Activated CD4-positive, alpha-beta T cell treated with anti-CD3 and anti-CD28 coated beads, Interleukin-2, Interleukin-4, amounts not matched to agents 100 ng/mL and 50 ng/mL, durations not matched to agents 16 hours and 8 hours (primary cell): ENCODE measurements at regions not wholly inside any gene's neighbourhood (a gene's known extent, or its start where the extent isn't known, plus 50 kb on each side); places are given as distances from the start of the nearest gene placed in this dataset.
A peak's percentile ranks its signal among the peaks of the same experiment; 100 is the strongest.

ENCODE experiments used
- DNase-seq: peaks from one replicate; pipeline ENCODE4 v3.0.0-alpha.2; 2020; ENCODE audit warnings: low spot score

DNA sequence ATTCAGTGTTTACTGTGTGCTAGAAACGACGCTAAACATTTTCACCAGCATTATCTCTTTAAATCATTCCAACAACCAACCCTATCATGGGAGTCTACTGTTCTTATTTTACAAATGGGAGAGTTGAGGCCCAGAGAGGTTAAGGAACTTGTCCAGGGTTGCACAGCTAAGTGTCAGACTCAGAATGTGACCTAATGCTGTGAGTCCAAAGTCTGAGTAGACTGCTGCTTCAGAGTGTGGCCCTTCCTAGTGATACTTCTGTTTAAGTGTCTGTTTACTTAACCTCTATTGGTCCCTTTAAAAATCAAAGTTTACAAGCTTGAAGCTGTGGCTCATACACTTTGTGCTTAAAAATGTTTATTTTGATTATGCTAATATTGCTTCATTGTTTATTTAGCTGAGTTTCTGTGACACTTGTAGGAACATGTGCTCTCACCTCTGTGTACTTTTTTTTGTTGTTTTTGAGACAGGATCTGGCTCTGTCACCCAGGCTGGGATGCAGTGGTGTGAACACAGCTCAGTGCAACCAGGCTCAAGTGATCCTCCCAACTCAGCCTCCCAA, 84.4 kb upstream of the SYPL1 start:
- DNase-seq = no peak

- DNase-seq = no peak
These were observed 81.5 kb upstream of the SYPL1 start for GRCh38 chr7:106193661-106194060.

DNA sequence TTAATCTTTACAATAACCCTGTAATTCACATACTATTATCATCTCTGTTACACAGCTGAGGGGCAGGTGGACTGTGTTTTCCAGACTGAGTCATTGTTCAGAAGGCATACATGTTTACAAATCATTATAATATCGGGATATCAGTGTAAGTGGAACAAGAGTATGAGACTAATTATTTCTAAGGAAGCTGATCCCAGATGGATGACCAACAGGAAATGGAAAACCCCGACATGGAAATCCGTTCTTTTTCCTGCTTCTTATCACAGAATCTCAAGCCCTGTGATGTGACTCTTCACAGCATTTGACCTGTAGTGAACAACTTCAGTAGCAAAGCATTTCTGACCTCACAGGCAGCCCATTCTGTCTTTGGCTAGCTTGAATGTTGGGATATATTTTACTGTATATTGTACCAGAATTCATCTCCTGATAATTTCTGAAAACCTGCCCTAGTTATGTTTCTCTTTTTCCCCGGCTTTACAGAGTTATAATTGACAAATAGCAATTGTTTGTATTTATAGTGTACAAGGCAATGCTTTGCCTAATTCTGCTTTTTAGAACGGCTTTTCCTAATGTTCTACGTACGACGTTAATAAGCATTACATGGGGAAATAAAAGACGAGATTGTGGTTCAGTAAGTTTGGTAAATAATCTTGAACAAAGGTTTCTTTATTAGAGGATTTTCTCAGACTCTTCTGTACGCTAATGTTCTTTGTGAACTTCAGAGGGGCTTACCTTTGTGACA, 78.6 kb upstream of the SYPL1 start:
- DNase-seq = no peak

DNA sequence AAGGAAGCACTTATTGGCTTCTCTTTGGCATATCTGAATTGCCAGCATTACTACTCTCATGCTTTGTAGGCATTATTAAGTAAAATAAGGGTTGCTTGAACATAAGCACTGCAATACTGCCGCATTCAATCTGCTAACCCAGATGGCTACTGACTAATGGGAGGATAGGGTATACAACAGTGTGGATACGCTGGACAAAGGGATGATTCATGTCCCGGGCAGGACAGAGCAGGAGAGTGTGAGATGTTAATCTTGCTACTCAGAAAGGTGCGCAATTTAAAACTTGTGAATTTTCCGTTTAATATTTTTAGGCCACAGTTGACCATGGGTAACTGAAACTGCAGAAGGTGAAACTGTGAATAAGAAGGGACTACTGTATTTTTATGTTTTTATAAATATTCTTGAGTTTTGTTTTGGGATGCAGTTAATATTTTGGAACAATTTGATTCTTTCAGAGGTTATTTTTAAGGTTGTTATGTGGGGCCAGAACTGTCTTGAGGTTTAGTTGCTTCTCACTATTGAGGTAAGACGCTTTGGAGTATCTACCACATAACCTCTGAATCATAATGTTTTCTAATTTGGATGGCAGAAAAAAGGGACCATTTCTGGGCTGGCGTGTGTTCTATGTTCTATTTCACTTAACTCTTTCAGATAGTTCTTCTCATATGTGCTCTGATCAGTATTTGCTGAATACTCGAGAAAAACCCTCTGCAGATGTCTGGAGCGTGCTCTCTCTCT, 75.7 kb upstream of the SYPL1 start:
- DNase-seq = no peak

DNA sequence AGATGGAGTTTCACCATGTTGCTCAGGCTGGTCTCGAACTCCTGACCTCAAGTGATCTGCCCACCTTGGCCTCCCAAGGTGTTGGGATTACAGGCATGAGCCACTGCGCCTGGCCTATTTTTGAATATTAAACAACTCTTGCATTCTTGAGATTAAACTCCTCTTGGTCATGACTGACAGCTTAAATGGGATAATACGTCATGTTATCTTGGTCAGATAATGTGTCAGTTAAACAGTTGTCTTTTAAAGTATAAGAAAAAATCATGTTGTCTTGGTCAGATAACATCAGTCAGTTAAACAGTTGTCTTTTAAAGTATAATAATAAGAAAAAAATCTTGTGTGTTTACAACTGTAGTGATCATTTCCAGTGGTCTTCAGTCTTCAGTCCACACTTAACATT, 73.6 kb upstream of the SYPL1 start:
- DNase-seq = no peak

GRCh38 chr7:106183952-106184351, 71.8 kb upstream of the SYPL1 start:
- DNase-seq = no peak

DNA sequence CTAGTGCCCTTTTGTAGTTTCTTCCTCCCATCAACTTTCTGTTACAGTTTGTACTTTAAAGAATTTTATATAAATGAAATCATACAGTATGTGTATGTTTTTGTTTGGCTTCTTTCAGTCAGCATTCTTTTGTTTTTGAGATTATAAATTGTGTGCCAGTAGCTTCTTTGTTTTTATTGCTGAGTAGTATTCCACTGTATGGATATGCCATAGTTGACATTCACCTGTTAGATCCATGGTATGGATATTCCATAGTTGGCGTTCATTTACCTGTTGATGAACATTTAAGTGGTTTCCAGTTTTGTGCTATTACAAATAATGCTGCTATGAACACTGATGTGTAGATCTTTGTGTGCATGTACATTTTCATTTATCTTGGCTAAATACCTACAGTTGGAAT, 70.8 kb upstream of the SYPL1 start:
- DNase-seq = no peak

DNA sequence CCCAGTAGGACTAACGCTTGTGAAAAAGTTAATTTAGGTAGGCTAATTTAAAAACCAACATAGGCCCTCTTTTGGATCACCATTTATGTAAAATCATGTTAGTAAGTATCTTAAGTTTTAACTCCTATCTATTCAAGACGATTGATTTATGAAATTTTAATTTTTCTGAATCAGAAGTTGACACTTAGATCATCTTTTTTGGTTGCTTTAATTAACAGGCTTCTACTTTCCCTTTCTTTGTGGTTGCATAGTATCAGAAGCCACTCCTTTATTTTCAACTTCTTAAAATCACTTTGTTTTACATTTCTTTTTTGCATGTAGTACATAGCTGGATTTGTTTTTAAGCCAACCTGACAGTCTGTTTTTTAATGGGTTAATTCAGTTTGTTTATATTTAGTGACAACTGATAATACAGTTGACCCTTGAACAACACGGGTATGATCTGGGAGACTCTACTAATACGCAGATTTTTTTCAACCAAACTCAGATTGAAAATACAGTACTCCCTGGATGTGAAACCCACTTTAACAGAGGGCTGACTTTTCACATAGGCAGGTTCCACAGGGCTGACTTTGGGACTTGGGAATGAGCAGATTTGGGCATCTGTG, 69.7 kb upstream of the SYPL1 start:
- DNase-seq = no peak

DNA sequence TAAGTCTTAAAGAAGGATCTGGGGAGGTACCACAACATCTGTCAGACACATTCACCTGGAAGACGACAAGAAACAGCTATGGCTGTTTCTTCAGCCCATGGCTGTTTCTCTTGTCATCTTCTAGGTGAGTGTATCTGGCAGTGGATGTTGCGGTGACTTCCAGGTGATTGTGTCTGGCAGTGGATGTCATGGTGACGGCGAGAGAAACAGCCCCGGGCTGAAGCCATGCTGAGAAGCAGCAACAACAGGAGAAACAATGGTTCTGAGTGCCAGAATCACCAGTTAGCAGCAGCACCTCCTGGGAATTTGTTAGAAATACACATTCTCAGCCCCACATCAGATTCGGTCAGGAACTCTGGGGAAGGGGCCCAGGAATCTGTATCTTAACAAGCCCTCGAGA, 68.6 kb upstream of the SYPL1 start:
- no peak for DNase-seq

DNA sequence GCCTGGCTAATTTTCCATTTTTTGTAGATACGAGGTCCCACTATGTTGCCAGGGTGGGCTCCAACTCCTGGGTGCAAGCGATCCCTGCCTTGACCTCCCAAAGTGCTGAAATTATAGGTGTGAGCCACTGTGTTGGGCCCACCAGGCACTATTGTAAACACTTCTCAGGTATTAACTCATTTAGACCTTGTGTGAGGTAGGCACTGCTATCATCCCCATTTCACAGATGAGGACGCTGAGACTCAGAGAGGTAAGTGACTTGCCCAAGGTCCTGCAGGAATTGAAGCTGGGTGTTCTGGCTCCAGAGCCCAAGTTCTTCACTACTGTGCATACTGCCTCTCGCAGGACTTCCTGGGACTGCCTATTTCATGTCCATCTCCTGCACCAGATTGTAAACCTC, 67.1 kb upstream of the SYPL1 start:
- no peak for DNase-seq

- DNase-seq = peak; percentile 9
These were observed 66.6 kb upstream of the SYPL1 start for GRCh38 chr7:106178593-106179134.

DNA sequence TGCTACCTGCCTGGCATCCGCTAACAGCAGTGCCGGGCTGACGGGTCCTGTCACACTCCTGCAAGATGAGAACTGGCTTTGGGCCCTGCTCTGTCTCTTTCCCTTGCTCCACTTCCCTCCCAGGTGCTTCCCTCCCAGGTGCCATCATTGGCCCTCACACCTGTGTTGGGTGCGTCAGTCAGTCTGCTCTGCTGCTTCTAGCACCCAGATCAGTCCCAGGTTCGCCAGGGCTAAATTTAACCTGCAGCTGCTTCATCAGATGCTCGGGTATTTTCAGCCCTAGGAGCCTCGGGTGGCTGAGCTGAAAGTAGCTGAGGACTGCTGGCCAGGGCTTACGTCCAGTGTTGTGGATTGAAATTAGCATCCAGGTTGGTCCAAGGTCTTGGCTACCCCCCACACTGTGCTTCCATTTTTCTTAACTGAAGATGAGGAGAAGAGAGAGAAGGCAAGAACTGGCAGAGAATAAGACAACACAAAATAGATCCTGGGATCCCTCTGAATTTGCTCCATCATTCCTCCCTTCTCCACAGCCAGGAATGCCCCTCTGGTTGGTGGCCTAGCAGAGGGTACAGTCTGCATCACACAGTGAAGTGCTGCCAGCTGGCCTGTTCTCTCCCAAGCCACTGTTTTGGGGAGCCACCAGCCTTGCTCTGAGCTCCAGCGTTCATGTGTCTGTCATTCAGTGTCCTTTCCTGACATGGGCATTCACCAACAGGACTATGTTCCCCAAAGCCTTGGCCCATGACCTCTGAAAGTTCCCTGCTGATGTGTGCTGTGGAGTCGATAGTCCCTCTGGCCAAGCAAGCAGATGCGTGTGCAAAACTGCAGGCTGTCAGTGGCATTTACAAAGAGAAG, 65.9 kb upstream of the SYPL1 start:
- no peak for DNase-seq

DNA sequence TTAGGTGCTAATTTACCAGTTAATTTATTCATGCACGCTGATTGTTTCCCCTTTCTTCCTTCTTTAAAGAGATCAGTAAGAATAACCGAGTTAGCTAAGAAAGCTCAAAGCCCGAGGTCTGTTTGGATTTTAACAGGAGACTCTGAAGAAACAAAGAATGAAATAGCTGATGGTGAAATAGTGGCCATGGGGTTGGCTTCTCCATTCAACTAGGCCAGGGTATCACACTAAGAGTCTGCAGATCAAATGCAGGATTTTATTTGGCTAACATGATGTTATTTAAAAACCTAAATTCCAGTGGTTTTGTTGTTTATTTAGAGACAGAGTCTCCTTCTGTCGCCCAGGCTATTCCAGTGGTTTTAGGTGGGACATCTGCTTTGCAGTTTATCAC, 65.2 kb upstream of the SYPL1 start:
- DNase-seq = no peak

- peak; percentile 68 for DNase-seq
These were observed 64.5 kb upstream of the SYPL1 start for GRCh38 chr7:106176414-106177299.

DNA sequence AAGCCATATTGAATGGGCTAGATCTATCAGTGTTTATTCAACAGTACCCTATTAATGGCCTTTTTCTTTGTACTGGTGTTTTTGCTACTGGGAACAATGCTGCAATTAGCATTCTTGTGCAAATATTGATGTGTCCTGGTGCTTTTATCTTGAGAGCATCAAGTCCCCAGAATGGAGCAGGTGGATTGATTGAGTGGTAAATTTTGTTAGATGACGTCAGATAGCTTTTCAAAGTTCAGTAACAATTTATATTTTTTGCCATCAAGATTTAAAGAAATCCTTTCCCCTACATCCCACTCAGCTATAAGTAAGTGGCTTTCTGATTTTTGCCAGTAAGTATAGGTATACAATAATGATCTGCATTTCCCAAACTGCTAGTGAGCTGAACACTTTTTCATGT, 63.4 kb upstream of the SYPL1 start:
- DNase-seq = no peak

GRCh38 chr7:106170651-106171050, 58.5 kb upstream of the SYPL1 start:
- DNase-seq = no peak

DNA sequence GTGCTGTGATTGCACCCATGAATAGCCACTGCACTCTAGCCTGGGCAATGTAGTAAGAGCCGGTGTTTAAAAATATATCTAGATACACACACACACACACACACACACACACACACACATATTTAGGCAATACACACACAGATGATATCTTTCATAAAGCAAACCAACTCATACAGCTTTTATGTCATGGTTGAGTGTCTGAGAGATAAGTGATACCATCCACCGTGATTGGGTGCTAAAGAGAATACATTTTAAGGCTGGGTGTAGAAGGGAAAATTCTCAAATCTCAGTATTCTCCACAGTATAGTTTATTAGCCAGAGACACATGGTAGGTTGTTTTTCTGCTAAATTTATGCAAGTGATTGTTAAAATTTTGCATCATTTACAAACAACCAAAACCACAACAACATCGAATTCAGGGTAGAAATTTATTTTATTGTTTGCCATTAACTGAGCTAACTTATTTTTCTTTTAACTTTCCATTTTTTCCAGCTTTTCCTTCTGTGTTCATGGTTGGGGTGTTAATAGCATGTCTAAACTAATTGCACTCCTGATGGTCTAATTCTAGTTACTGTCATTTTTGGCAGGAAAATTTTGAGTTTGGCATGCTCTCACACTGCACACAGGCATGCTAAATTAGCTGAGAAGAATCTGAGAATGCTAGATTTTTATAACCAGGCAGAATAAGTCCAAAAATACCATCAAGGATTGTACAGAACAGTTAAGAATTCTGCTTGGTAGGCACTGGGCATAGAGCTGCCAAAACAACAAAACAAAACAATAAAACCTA, 57.9 kb upstream of the SYPL1 start:
- no peak for DNase-seq

DNA sequence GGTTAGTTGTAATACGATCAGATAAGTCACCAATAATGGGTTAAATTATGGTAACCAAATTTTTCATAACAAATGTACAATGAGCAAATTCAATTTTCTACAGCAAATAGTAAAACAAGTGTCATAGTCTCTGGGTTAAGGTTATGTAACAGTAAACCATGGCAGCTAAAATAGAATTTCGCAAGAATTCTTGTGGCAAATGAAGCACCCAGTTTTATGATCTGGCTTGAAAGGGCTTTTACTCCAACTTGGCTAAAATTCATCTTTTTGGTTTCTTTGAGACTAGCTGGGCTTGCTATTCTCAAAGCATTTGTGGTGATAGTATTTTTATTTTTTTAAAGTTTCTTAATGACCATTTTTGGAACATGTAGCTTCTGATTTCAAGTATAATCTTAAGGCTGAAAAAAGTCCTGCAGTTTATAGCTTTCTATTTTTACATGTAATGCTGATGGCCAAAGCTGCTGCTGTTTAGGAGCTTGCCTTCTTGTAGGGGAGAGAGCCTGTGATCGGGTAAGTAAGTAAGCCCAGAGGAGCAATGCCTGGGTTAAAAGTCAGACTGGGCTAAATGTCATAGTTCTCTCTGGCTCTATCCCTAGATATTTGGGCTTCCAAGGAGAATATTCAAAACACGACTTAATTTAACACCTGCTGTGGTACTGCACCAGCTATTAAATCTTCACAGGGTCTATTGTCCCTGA, 55.5 kb upstream of the SYPL1 start:
- no peak for DNase-seq

DNA sequence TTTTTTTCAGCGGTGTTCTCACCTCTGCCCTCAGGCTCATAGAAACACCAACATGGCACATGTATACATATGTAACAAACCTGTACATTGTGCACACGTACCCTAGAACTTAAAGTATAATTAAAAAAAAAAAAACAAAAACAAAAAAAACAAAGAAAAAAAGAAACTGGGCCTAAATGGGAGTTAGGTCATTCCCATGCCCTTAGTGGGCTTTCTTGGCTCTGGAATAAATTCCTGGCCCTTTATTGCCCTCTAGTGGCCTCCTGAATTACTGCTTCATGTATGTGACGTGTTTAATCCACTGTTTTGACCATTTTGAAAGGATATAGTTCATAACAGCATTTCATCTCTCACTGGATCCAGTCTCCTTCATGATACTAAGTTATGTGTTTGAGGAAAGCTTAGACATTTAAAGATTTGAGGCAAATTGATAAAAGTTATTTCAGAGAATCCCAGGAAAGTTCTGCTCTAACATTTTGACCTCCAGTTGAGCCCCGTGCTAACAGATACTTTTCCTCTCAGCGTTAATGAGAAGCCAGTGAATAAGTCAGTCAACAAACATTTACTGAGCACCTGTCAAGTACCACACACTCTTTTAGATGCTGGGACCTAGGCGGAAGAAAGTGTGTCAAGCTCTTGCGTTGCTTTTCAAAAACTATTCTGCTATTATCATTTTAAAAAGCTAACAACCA, 54.7 kb upstream of the SYPL1 start:
- peak; percentile 57 for DNase-seq
